Activated naive CD4-positive, alpha-beta T cell treated with anti-CD3 and anti-CD28 coated beads, Interleukin-2, amount 50 U/mL, for 24 hours (primary cell): ENCODE measurements at regions not wholly inside any gene's neighbourhood (a gene's known extent, or its start where the extent isn't known, plus 50 kb on each side); places are given as distances from the start of the nearest gene placed in this dataset.

Source experiments
- H3K27ac Mint-ChIP-seq: one replicate; pipeline ENCODE4 v1.8.0; 2021; ENCODE audit warnings: mild to moderate bottlenecking, mixed read lengths
- H3K27me3 Mint-ChIP-seq: one replicate; pipeline ENCODE4 v1.8.0; 2021; ENCODE audit warnings: mixed read lengths
- H3K36me3 Mint-ChIP-seq: one replicate; pipeline ENCODE4 v1.8.0; 2021; ENCODE audit warnings: mixed read lengths
- H3K4me1 Mint-ChIP-seq: one replicate; pipeline ENCODE4 v1.8.0; 2021; ENCODE audit warnings: mixed read lengths
- H3K4me3 Mint-ChIP-seq: one replicate; pipeline ENCODE4 v1.8.0; 2021; ENCODE audit warnings: mild to moderate bottlenecking, mixed read lengths
- H3K9me3 Mint-ChIP-seq: one replicate; pipeline ENCODE4 v1.8.0; 2021; ENCODE audit warnings: mixed read lengths

GRCh38 chr1:98323388-98323787, 338.1 kb upstream of the SNX7 start:
- H3K4me1 Mint-ChIP-seq: peaks cover 4% of the 10 kb centered on the region
- no peak overlapping the region for H3K27ac Mint-ChIP-seq
- peaks cover 7% of the 10 kb centered on the region for H3K9me3 Mint-ChIP-seq
- H3K36me3 Mint-ChIP-seq: no peaks in the 10 kb centered on the region
- H3K27me3 Mint-ChIP-seq: no peaks in the 10 kb centered on the region
- no peak overlapping the region for H3K4me3 Mint-ChIP-seq

GRCh38 chr1:98322966-98323365, 338.6 kb upstream of the SNX7 start:
- peaks cover 4% of the 10 kb centered on the region for H3K4me1 Mint-ChIP-seq
- H3K27me3 Mint-ChIP-seq: no peaks in the 10 kb centered on the region
- H3K27ac Mint-ChIP-seq: no peak overlapping the region
- peaks cover 7% of the 10 kb centered on the region for H3K9me3 Mint-ChIP-seq
- no peak overlapping the region for H3K4me3 Mint-ChIP-seq
- no peaks in the 10 kb centered on the region for H3K36me3 Mint-ChIP-seq

- no peak overlapping the region for H3K27ac Mint-ChIP-seq
- H3K27me3 Mint-ChIP-seq: no peaks in the 10 kb centered on the region
- H3K4me3 Mint-ChIP-seq: no peak overlapping the region
- peaks cover 4% of the 10 kb centered on the region for H3K4me1 Mint-ChIP-seq
- H3K9me3 Mint-ChIP-seq: peaks cover 7% of the 10 kb centered on the region
- H3K36me3 Mint-ChIP-seq: no peaks in the 10 kb centered on the region
These were observed 339.4 kb upstream of the SNX7 start for GRCh38 chr1:98322086-98322485.

GRCh38 chr1:98321191-98321590, 340.3 kb upstream of the SNX7 start:
- H3K4me3 Mint-ChIP-seq: no peak overlapping the region
- H3K27me3 Mint-ChIP-seq: no peaks in the 10 kb centered on the region

GRCh38 chr1:98316286-98316905, 345.1 kb upstream of the SNX7 start:
- Mint-ChIP-seq H3K4me1 (no peaks in the 10 kb centered on the region), H3K9me3 (peaks cover 7% of the 10 kb centered on the region), H3K4me3 (no peak overlapping the region), H3K27ac (no peak overlapping the region), H3K27me3 (no peaks in the 10 kb centered on the region), H3K36me3 (no peaks in the 10 kb centered on the region)

More at GRCh38 chr1:98321191-98321590, 340.3 kb upstream of the SNX7 start:
- Mint-ChIP-seq H3K36me3 (no peaks in the 10 kb centered on the region), H3K9me3 (peaks cover 7% of the 10 kb centered on the region), H3K4me1 (peaks cover 4% of the 10 kb centered on the region), H3K27ac (no peak overlapping the region)

- Mint-ChIP-seq H3K27ac (no peak overlapping the region), H3K36me3 (no peaks in the 10 kb centered on the region), H3K9me3 (peaks cover 1% of the 10 kb centered on the region), H3K4me1 (no peaks in the 10 kb centered on the region), H3K27me3 (no peaks in the 10 kb centered on the region), H3K4me3 (no peak overlapping the region)
These were observed 346.2 kb upstream of the SNX7 start for GRCh38 chr1:98315309-98315708.

- Mint-ChIP-seq H3K4me1 (no peaks in the 10 kb centered on the region), H3K27me3 (no peaks in the 10 kb centered on the region), H3K36me3 (no peaks in the 10 kb centered on the region), H3K9me3 (no peaks in the 10 kb centered on the region), H3K27ac (no peak overlapping the region), H3K4me3 (no peak overlapping the region)
These were observed 346.9 kb upstream of the SNX7 start for GRCh38 chr1:98314601-98315000.

GRCh38 chr1:98306517-98307089, 354.9 kb upstream of the SNX7 start:
- Mint-ChIP-seq H3K27me3 (no peaks in the 10 kb centered on the region), H3K9me3 (no peaks in the 10 kb centered on the region), H3K36me3 (no peaks in the 10 kb centered on the region), H3K4me1 (no peaks in the 10 kb centered on the region), H3K27ac (no peak overlapping the region), H3K4me3 (no peak overlapping the region)

GRCh38 chr1:98305362-98305761, 356.2 kb upstream of the SNX7 start:
- no peaks in the 10 kb centered on the region for H3K9me3 Mint-ChIP-seq
- no peaks in the 10 kb centered on the region for H3K36me3 Mint-ChIP-seq
- H3K27me3 Mint-ChIP-seq: no peaks in the 10 kb centered on the region
- no peaks in the 10 kb centered on the region for H3K4me1 Mint-ChIP-seq
- H3K27ac Mint-ChIP-seq: no peak overlapping the region
- H3K4me3 Mint-ChIP-seq: no peak overlapping the region

- Mint-ChIP-seq H3K27me3 (no peaks in the 10 kb centered on the region), H3K36me3 (no peaks in the 10 kb centered on the region), H3K9me3 (no peaks in the 10 kb centered on the region), H3K4me1 (no peaks in the 10 kb centered on the region), H3K4me3 (no peak overlapping the region), H3K27ac (no peak overlapping the region)
These were observed 356.6 kb upstream of the SNX7 start for GRCh38 chr1:98304888-98305287.

- Mint-ChIP-seq H3K36me3 (no peaks in the 10 kb centered on the region), H3K4me3 (no peak overlapping the region), H3K9me3 (no peaks in the 10 kb centered on the region), H3K4me1 (no peaks in the 10 kb centered on the region), H3K27ac (no peak overlapping the region), H3K27me3 (no peaks in the 10 kb centered on the region)
These were observed 361.7 kb upstream of the SNX7 start for GRCh38 chr1:98299861-98300260.

- no peaks in the 10 kb centered on the region for H3K9me3 Mint-ChIP-seq
These were observed 362.2 kb upstream of the SNX7 start for GRCh38 chr1:98299313-98299712.

GRCh38 chr1:98298319-98298718, 363.2 kb upstream of the SNX7 start:
- Mint-ChIP-seq H3K4me1 (no peaks in the 10 kb centered on the region), H3K9me3 (peaks cover 5% of the 10 kb centered on the region), H3K36me3 (peaks cover 1% of the 10 kb centered on the region), H3K4me3 (no peak overlapping the region), H3K27ac (no peak overlapping the region), H3K27me3 (no peaks in the 10 kb centered on the region)

More at GRCh38 chr1:98299313-98299712, 362.2 kb upstream of the SNX7 start:
- H3K27ac Mint-ChIP-seq: no peak overlapping the region
- no peak overlapping the region for H3K4me3 Mint-ChIP-seq
- H3K27me3 Mint-ChIP-seq: no peaks in the 10 kb centered on the region
- no peaks in the 10 kb centered on the region for H3K36me3 Mint-ChIP-seq
- no peaks in the 10 kb centered on the region for H3K4me1 Mint-ChIP-seq

GRCh38 chr1:98296681-98297080, 364.8 kb upstream of the SNX7 start:
- no peak overlapping the region for H3K27ac Mint-ChIP-seq

GRCh38 chr1:98294127-98294526, 367.4 kb upstream of the SNX7 start:
- Mint-ChIP-seq H3K4me3 (no peak overlapping the region), H3K36me3 (peaks cover 1% of the 10 kb centered on the region), H3K9me3 (peaks cover 5% of the 10 kb centered on the region), H3K4me1 (no peaks in the 10 kb centered on the region), H3K27me3 (no peaks in the 10 kb centered on the region), H3K27ac (no peak overlapping the region)

More at GRCh38 chr1:98296681-98297080, 364.8 kb upstream of the SNX7 start:
- peaks cover 1% of the 10 kb centered on the region for H3K36me3 Mint-ChIP-seq
- peaks cover 5% of the 10 kb centered on the region for H3K9me3 Mint-ChIP-seq
- no peak overlapping the region for H3K4me3 Mint-ChIP-seq
- H3K27me3 Mint-ChIP-seq: no peaks in the 10 kb centered on the region
- H3K4me1 Mint-ChIP-seq: no peaks in the 10 kb centered on the region

- no peaks in the 10 kb centered on the region for H3K4me1 Mint-ChIP-seq
- no peaks in the 10 kb centered on the region for H3K27me3 Mint-ChIP-seq
- H3K4me3 Mint-ChIP-seq: no peak overlapping the region
- no peak overlapping the region for H3K27ac Mint-ChIP-seq
- peaks cover 1% of the 10 kb centered on the region for H3K36me3 Mint-ChIP-seq
- peaks cover 5% of the 10 kb centered on the region for H3K9me3 Mint-ChIP-seq
These were observed 368.5 kb upstream of the SNX7 start for GRCh38 chr1:98292994-98293393.

GRCh38 chr1:98289311-98289710, 368.5 kb upstream of the DPYD start:
- no peaks in the 10 kb centered on the region for H3K27me3 Mint-ChIP-seq
- peaks cover 1% of the 10 kb centered on the region for H3K36me3 Mint-ChIP-seq
- H3K4me3 Mint-ChIP-seq: no peak overlapping the region
- H3K27ac Mint-ChIP-seq: no peak overlapping the region
- peaks cover 6% of the 10 kb centered on the region for H3K9me3 Mint-ChIP-seq
- H3K4me1 Mint-ChIP-seq: no peaks in the 10 kb centered on the region
